ENCODE measurements at regions not wholly inside any gene's neighbourhood (a gene's known extent, or its start where the extent isn't known, plus 50 kb on each side); places are given as distances from the start of the nearest gene placed in this dataset.

GRCh38 chr16:51931653-51932052, 615.3 kb downstream of the TOX3 start:
- no peak for TF ChIP-seq CSRNP3 (CRISPR knock-in tag; IDR thresholded peaks at IDR 0.05)
- no peak for TF ChIP-seq PPARA (CRISPR knock-in tag; IDR thresholded peaks at IDR 0.05; ENCODE audit: borderline replicate concordance)
- no peak for TF ChIP-seq ZNF70 (CRISPR knock-in tag; IDR thresholded peaks at IDR 0.05)
- TF ChIP-seq, protein P1, sequence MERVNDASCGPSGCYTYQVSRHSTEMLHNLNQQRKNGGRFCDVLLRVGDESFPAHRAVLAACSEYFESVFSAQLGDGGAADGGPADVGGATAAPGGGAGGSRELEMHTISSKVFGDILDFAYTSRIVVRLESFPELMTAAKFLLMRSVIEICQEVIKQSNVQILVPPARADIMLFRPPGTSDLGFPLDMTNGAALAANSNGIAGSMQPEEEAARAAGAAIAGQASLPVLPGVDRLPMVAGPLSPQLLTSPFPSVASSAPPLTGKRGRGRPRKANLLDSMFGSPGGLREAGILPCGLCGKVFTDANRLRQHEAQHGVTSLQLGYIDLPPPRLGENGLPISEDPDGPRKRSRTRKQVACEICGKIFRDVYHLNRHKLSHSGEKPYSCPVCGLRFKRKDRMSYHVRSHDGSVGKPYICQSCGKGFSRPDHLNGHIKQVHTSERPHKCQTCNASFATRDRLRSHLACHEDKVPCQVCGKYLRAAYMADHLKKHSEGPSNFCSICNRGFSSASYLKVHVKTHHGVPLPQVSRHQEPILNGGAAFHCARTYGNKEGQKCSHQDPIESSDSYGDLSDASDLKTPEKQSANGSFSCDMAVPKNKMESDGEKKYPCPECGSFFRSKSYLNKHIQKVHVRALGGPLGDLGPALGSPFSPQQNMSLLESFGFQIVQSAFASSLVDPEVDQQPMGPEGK (CRISPR knock-in tag; IDR thresholded peaks at IDR 0.05; ENCODE audit: borderline replicate concordance), result no peak
- TF ChIP-seq, protein P2, sequence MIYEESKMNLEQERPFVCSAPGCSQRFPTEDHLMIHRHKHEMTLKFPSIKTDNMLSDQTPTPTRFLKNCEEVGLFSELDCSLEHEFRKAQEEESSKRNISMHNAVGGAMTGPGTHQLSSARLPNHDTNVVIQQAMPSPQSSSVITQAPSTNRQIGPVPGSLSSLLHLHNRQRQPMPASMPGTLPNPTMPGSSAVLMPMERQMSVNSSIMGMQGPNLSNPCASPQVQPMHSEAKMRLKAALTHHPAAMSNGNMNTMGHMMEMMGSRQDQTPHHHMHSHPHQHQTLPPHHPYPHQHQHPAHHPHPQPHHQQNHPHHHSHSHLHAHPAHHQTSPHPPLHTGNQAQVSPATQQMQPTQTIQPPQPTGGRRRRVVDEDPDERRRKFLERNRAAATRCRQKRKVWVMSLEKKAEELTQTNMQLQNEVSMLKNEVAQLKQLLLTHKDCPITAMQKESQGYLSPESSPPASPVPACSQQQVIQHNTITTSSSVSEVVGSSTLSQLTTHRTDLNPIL (CRISPR knock-in tag; IDR thresholded peaks at IDR 0.05; ENCODE audit: low read depth), result no peak
- no peak for TF ChIP-seq ARNTL (CRISPR knock-in tag; IDR thresholded peaks at IDR 0.05; ENCODE audit: borderline replicate concordance, low read depth)
- no peak for TF ChIP-seq BACH2 (CRISPR knock-in tag; IDR thresholded peaks at IDR 0.05; ENCODE audit: borderline replicate concordance)
- TF ChIP-seq, protein P3, sequence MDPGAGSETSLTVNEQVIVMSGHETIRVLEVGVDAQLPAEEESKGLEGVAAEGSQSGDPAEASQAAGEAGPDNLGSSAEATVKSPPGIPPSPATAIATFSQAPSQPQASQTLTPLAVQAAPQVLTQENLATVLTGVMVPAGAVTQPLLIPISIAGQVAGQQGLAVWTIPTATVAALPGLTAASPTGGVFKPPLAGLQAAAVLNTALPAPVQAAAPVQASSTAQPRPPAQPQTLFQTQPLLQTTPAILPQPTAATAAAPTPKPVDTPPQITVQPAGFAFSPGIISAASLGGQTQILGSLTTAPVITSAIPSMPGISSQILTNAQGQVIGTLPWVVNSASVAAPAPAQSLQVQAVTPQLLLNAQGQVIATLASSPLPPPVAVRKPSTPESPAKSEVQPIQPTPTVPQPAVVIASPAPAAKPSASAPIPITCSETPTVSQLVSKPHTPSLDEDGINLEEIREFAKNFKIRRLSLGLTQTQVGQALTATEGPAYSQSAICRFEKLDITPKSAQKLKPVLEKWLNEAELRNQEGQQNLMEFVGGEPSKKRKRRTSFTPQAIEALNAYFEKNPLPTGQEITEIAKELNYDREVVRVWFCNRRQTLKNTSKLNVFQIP (CRISPR knock-in tag; IDR thresholded peaks at IDR 0.05; ENCODE audit: borderline replicate concordance, low read depth), result no peak
- TF ChIP-seq TSHZ2 (CRISPR knock-in tag; IDR thresholded peaks at IDR 0.05), result no peak
- no peak for TF ChIP-seq ZNF565 (CRISPR knock-in tag; conservative IDR thresholded peaks at IDR 0.05; ENCODE audit: low read depth)
